ENCODE measurements at regions not wholly inside any gene's neighbourhood (a gene's known extent, or its start where the extent isn't known, plus 50 kb on each side); places are given as distances from the start of the nearest gene placed in this dataset.

- Histone ChIP-seq H3K9ac (replicated peaks; ENCODE audit: extremely low read depth, insufficient read depth, low read length) (no peak overlapping the region), H3K4me1 (ENCODE audit: control insufficient read depth, extremely low read depth, insufficient read depth, low read length) (no peaks in the 10 kb centered on the region), H3K27me3 (ENCODE audit: control insufficient read depth in 2 of 2, insufficient read depth in 2 of 2, low read length in 2 of 2) (peaks cover 5 to 8% of the 10 kb centered on the region in 2 experiments), H4K20me1 (replicated peaks; ENCODE audit: control insufficient read depth, extremely low read depth, insufficient read depth, low read length) (no peaks in the 10 kb centered on the region), H3K4me3 (replicated peaks in 1 of 3; ENCODE audit: insufficient read depth in 1 of 3, low read depth in 1 of 3, low read length in 3 of 3) (no peak overlapping the region), H3K27ac (ENCODE audit: insufficient read depth, low read depth, low read length) (no peak overlapping the region), H3K9me3 (replicated peaks; ENCODE audit: control insufficient read depth, insufficient read depth, low read length) (no peaks in the 10 kb centered on the region), H3K9me1 (replicated peaks; ENCODE audit: control insufficient read depth, extremely low read depth, insufficient read depth, low read length) (no peaks in the 10 kb centered on the region), H3K36me3 (ENCODE audit: control insufficient read depth in 2 of 2, extremely low read depth in 1 of 2, insufficient read depth in 2 of 2, low read length in 2 of 2) (no peaks in the 10 kb centered on the region), H3K79me2 (ENCODE audit: control insufficient read depth, insufficient read depth, low read length) (no peaks in the 10 kb centered on the region), H3K4me2 (ENCODE audit: insufficient read depth, low read length) (no peak overlapping the region), H2AFZ (ENCODE audit: low read depth, low read length) (no peak overlapping the region)
- no peak for DNase-seq (ENCODE audit: low read depth, low spot score)
- ChIA-PET CTCF (interaction anchor here (1.4 kb wide), 1 partner anchor 18 kb away, joined by 4 read pairs; no protein-coding TSS in a partner anchor), POLR2A (no interaction called here)
- TF ChIP-seq JUN (IDR thresholded peaks at IDR 0.05; ENCODE audit: borderline replicate concordance, insufficient read depth, insufficient read length, low read depth) (no peak), CTCF (IDR thresholded peaks at IDR 0.05; ENCODE audit: extremely low read depth in 1 of 2, insufficient read depth in 1 of 2, low read depth in 1 of 2, low read length in 2 of 2) (no peak), POLR2A (IDR thresholded peaks at IDR 0.05; ENCODE audit: low read depth, low read length) (no peak)
- no peak for FAIRE-seq
- BruUV-seq (replicated peaks), result no TSS peak
- intact Hi-C loops (cut with micrococcal nuclease) (no loop called here), dilution Hi-C loops (cut with MboI; ENCODE audit: extremely low pct_ligation_motif_present, low sequenced_read_pairs) (no loop called here)
These were observed 150.1 kb downstream of the GLI2 start for GRCh38 chr2:120885749-120886148.

- H3K9me3 ChIP-seq (replicated peaks; ENCODE audit: control insufficient read depth, insufficient read depth, low read length), result no peaks in the 10 kb centered on the region
- no peak overlapping the region for H2AFZ ChIP-seq (ENCODE audit: low read depth, low read length)
- DNase-seq (ENCODE audit: low read depth, low spot score) (no peak), FAIRE-seq (no peak)
- no peak overlapping the region for H3K4me3 ChIP-seq (replicated peaks in 1 of 3; ENCODE audit: insufficient read depth in 1 of 3, low read depth in 1 of 3, low read length in 3 of 3)
- H4K20me1 ChIP-seq (replicated peaks; ENCODE audit: control insufficient read depth, extremely low read depth, insufficient read depth, low read length), result no peaks in the 10 kb centered on the region
- H3K4me2 ChIP-seq (ENCODE audit: insufficient read depth, low read length), result no peak overlapping the region
- dilution Hi-C loops (cut with MboI; ENCODE audit: extremely low pct_ligation_motif_present, low sequenced_read_pairs), result no loop called here
- no peaks in the 10 kb centered on the region for H3K9me1 ChIP-seq (replicated peaks; ENCODE audit: control insufficient read depth, extremely low read depth, insufficient read depth, low read length)
- intact Hi-C loops (cut with micrococcal nuclease), result no loop called here
- no peak overlapping the region for H3K9ac ChIP-seq (replicated peaks; ENCODE audit: extremely low read depth, insufficient read depth, low read length)
- H3K79me2 ChIP-seq (ENCODE audit: control insufficient read depth, insufficient read depth, low read length), result no peaks in the 10 kb centered on the region
- no peaks in the 10 kb centered on the region for H3K4me1 ChIP-seq (ENCODE audit: control insufficient read depth, extremely low read depth, insufficient read depth, low read length)
- ChIA-PET CTCF (interaction anchor here (0.7 kb wide), 1 partner anchor 134 kb away, joined by 4 read pairs; no protein-coding TSS in a partner anchor), POLR2A (no interaction called here)
- H3K27me3 ChIP-seq (ENCODE audit: control insufficient read depth in 2 of 2, insufficient read depth in 2 of 2, low read length in 2 of 2), result peaks cover 5 to 10% of the 10 kb centered on the region in 2 experiments
- no TSS peak for BruUV-seq (replicated peaks)
- H3K36me3 ChIP-seq (ENCODE audit: control insufficient read depth in 2 of 2, extremely low read depth in 1 of 2, insufficient read depth in 2 of 2, low read length in 2 of 2), result no peaks in the 10 kb centered on the region
- TF ChIP-seq CTCF (IDR thresholded peaks at IDR 0.05; ENCODE audit: extremely low read depth in 1 of 2, insufficient read depth in 1 of 2, low read depth in 1 of 2, low read length in 2 of 2), result no peak
- TF ChIP-seq POLR2AphosphoS5 (IDR thresholded peaks at IDR 0.05; ENCODE audit: insufficient read depth, low read depth, low read length), result no peak
- no peak for TF ChIP-seq EZH2 (IDR thresholded peaks at IDR 0.05; ENCODE audit: borderline replicate concordance, low read depth, low read length, severe bottlenecking)
- TF ChIP-seq JUN (IDR thresholded peaks at IDR 0.05; ENCODE audit: borderline replicate concordance, insufficient read depth, insufficient read length, low read depth), result no peak
- no peak for TF ChIP-seq GATA2 (IDR thresholded peaks at IDR 0.05; ENCODE audit: insufficient read depth, insufficient read length, low read depth, low read length)
- no peak overlapping the region for H3K27ac ChIP-seq (ENCODE audit: insufficient read depth, low read depth, low read length)
These were observed 151.1 kb downstream of the GLI2 start for GRCh38 chr2:120886534-120887319.
